Cardiac muscle cell (in vitro differentiated cells and primary cell): ENCODE measurements at regions not wholly inside any gene's neighbourhood (a gene's known extent, or its start where the extent isn't known, plus 50 kb on each side); places are given as distances from the start of the nearest gene placed in this dataset.
A peak's percentile ranks its signal among the peaks of the same experiment; 100 is the strongest.

Experiments used
- DNase-seq, 2 donors: peaks; one replicate each; pipeline versions ENCODE4 v3.0.0 to v3.0.0-alpha.2; 2010 to 2017; ENCODE audit warnings: low read depth in 1 of 2, low spot score in 1 of 2
- H3K27ac ChIP-seq: fragments of 200-600 bp; sonication (generic); 2 replicates; pipeline ENCODE4 v1.5.1; 2016
- H3K27me3 ChIP-seq: fragments of 200-600 bp; sonication (generic); 2 replicates; pipeline ENCODE4 v1.6.0; 2016; ENCODE audit warnings: control low read depth
- H3K36me3 ChIP-seq: fragments of 200-600 bp; sonication (generic); 2 replicates; pipeline ENCODE4 v1.5.1; 2016; ENCODE audit warnings: control low read depth
- H3K4me1 ChIP-seq: fragments of 200-600 bp; sonication (generic); 2 replicates; pipeline ENCODE4 v1.8.1; 2017; ENCODE audit warnings: low read depth, mild to moderate bottlenecking, mixed run types
- H3K4me3 ChIP-seq: fragments of 200-600 bp; sonication (generic); 2 replicates; pipeline ENCODE4 v1.5.1; 2016; ENCODE audit warnings: mild to moderate bottlenecking
- H3K9me3 ChIP-seq: fragments of 200-600 bp; sonication (generic); 2 replicates; pipeline ENCODE4 v1.5.1; 2017; ENCODE audit warnings: low read depth, mild to moderate bottlenecking, control low read depth
- TF ChIP-seq, protein P1 (sequence below): IDR thresholded peaks from 2 replicates; pipeline ENCODE4 v1.5.1; 2012; ENCODE audit warnings: low read depth, mild to moderate bottlenecking, low read length

DNA sequence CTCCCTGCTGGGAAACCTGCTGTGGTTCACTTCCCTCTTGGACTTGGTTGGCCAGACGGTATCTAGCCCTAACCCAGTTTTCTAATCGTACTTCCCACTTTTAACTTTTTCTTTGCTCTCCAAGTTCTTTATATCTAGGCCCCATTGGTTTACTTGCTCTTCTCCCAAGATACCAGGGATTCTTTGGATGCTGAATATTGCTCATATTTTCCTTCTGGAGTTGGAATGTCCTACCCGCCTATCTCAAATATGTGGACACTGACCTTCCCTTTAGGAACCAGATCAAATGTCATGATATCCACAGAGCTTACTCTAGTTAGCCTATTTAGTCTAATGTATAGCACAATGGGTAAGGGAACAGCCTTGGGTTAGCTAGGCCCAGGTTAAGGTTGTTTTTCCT lies 228.6 kb downstream of the DACT1 start:
- DNase-seq = peak in 1 of 2 donors; percentile 39
- H3K4me3 ChIP-seq = no peak overlapping the region
- H3K27me3 ChIP-seq = no peaks in the 10 kb centered on the region
- TF ChIP-seq, protein P1, sequence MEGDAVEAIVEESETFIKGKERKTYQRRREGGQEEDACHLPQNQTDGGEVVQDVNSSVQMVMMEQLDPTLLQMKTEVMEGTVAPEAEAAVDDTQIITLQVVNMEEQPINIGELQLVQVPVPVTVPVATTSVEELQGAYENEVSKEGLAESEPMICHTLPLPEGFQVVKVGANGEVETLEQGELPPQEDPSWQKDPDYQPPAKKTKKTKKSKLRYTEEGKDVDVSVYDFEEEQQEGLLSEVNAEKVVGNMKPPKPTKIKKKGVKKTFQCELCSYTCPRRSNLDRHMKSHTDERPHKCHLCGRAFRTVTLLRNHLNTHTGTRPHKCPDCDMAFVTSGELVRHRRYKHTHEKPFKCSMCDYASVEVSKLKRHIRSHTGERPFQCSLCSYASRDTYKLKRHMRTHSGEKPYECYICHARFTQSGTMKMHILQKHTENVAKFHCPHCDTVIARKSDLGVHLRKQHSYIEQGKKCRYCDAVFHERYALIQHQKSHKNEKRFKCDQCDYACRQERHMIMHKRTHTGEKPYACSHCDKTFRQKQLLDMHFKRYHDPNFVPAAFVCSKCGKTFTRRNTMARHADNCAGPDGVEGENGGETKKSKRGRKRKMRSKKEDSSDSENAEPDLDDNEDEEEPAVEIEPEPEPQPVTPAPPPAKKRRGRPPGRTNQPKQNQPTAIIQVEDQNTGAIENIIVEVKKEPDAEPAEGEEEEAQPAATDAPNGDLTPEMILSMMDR = no peak
- H3K4me1 ChIP-seq = no peaks in the 10 kb centered on the region
- H3K9me3 ChIP-seq = no peaks in the 10 kb centered on the region
- no peak overlapping the region for H3K27ac ChIP-seq
- no peaks in the 10 kb centered on the region for H3K36me3 ChIP-seq

DNA sequence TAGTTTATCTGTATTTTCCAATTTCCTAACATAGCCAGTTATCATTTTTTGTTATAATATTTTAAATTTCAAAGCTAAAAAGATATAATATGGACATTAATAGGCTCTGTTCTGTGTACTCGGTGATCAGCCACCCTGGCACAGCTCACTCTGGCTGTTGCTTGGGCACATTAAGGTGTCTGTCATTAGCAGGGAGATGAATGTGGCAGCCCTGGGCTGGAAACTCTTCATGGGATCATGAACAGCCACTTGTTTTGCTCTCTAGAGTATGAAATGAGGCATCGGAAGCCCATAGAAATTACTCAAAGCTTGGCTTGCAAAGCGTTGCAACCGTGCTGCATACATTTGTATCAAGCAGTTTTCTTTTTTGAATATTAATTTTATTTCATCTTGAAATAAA lies 233.2 kb downstream of the DACT1 start:
- no peaks in the 10 kb centered on the region for H3K27me3 ChIP-seq
- H3K9me3 ChIP-seq = no peaks in the 10 kb centered on the region
- DNase-seq = no peak
- H3K4me3 ChIP-seq = no peak overlapping the region
- H3K4me1 ChIP-seq = peaks cover 3% of the 10 kb centered on the region
- H3K36me3 ChIP-seq = no peaks in the 10 kb centered on the region
- no peak overlapping the region for H3K27ac ChIP-seq
- TF ChIP-seq, protein P1 = no peak

DNA sequence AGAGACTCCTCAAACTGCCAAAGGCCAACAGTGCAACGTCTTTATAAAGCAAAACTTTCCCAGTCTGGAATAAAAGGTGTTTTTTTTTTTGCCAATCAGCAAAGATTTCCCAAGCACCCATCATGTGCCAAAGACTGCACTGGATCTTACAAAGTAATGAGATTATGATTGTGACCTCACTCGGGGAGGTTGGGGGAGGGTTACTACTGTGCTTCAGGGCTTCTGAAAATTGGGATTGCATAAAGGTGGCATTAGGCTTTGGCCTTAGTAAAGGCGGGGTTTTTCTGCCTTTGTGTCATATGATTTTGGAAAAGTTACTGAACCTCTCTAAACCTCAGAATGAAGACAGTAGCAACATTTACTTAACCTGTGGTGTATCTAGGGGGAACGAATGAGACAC lies 233.8 kb downstream of the DACT1 start:
- DNase-seq = peak in 1 of 2 donors; percentile 11
- H3K27me3 ChIP-seq = no peaks in the 10 kb centered on the region
- H3K4me3 ChIP-seq = no peak overlapping the region
- TF ChIP-seq, protein P1 = no peak
- H3K4me1 ChIP-seq = peaks cover 3% of the 10 kb centered on the region
- H3K27ac ChIP-seq = no peak overlapping the region
- H3K36me3 ChIP-seq = no peaks in the 10 kb centered on the region
- no peaks in the 10 kb centered on the region for H3K9me3 ChIP-seq

GRCh38 chr14:58872061-58872460 lies 234.3 kb downstream of the DACT1 start:
- Histone ChIP-seq H3K4me1 (peaks cover 3% of the 10 kb centered on the region), H3K27ac (no peak overlapping the region), H3K36me3 (no peaks in the 10 kb centered on the region), H3K4me3 (no peak overlapping the region), H3K27me3 (no peaks in the 10 kb centered on the region), H3K9me3 (no peaks in the 10 kb centered on the region)
- TF ChIP-seq, protein P1 = no peak
- peak in 1 of 2 donors; percentile 32 for DNase-seq

DNA sequence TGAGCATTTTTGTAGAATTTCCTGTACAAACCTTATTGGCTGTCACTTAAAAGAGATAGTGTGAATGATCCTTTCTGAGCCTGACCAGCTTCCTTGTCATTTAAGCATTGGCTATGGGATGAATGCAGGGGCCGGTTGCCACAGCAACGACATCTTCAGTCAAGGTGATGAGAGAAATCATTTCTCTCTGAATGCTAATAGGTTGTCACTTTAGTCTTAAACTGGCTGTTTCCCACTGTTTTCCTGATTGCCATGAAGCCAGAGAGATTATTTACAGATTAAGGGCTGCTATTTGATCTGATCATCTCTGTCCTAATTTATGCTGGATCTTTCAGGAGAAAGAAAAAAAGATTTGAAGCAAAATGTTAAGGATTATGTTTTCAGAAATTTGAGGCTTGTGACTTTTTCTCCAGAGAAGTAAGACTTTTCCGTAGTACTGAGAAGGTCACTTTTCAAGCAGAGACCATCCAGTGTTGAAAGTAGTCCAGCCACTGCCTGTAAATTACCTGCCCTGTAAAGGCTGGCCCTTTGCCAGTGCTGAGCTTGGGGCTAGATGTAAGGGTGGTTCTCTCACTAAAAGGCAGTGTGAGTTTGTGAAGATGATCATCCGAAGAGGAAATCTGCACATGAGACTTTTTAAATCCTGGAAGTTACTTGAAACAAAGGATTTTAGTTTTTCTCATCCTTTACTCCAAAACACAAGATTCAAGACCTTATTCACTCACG lies 235.6 kb downstream of the DACT1 start:
- H3K4me1 ChIP-seq = peaks cover 3% of the 10 kb centered on the region
- H3K36me3 ChIP-seq = no peaks in the 10 kb centered on the region
- no peak overlapping the region for H3K27ac ChIP-seq
- no peaks in the 10 kb centered on the region for H3K27me3 ChIP-seq
- TF ChIP-seq, protein P1 = no peak
- DNase-seq = peak in 1 of 2 donors; percentile 47
- H3K4me3 ChIP-seq = no peak overlapping the region
- no peaks in the 10 kb centered on the region for H3K9me3 ChIP-seq
